SK-N-SH (cell line): ENCODE measurements at regions not wholly inside any gene's neighbourhood (a gene's known extent, or its start where the extent isn't known, plus 50 kb on each side); places are given as distances from the start of the nearest gene placed in this dataset.

ENCODE experiments used
- CHD2 ChIP-seq: fragments of 150-350 bp; IDR thresholded peaks from 2 replicates; pipeline ENCODE4 v1.6.1; 2018; ENCODE audit warnings: low read length; ENCODE audit not compliant: partially characterized antibody
- EP300 ChIP-seq, 2 experiments: IDR thresholded peaks; 2 replicates each; pipeline versions ENCODE4 v1.4.0 to v1.6.1; 2012; ENCODE audit warnings: borderline replicate concordance in 1 of 2, low read depth in 1 of 2, low read length in 1 of 2
- EZH2phosphoT487 ChIP-seq: fragments of 200-600 bp; sonication (generic); IDR thresholded peaks from 2 replicates; pipeline ENCODE4 v1.6.1; 2017; ENCODE audit warnings: low read depth, mixed run types, mild to moderate bottlenecking, antibody characterized with exemption, moderate library complexity, borderline replicate concordance
- FOXM1 ChIP-seq: IDR thresholded peaks from 2 replicates; pipeline ENCODE4 v1.4.0; 2012; ENCODE audit warnings: low read depth, mild to moderate bottlenecking
- MXI1 ChIP-seq: IDR thresholded peaks from 2 replicates; pipeline ENCODE4 v1.6.1; 2012; ENCODE audit warnings: mild to moderate bottlenecking, low read depth, low read length, improper control_type of control experiment
- NRF1 ChIP-seq: IDR thresholded peaks from 2 replicates; pipeline ENCODE4 v1.6.1; 2012; ENCODE audit warnings: low read depth, mild to moderate bottlenecking, low read length
- RAD21 ChIP-seq: IDR thresholded peaks from 2 replicates; pipeline ENCODE4 v1.6.1; 2012; ENCODE audit warnings: mild to moderate bottlenecking, low read length
- TAF1 ChIP-seq: IDR thresholded peaks from 2 replicates; pipeline ENCODE4 v1.6.1; 2012; ENCODE audit warnings: low read depth, mild to moderate bottlenecking, low read length, moderate library complexity, borderline replicate concordance
- TF ChIP-seq, protein P1 (sequence below): fragments of 200-600 bp; sonication (generic); IDR thresholded peaks from 2 replicates; pipeline ENCODE4 v1.6.1; 2017; ENCODE audit warnings: antibody characterized with exemption, mild to moderate bottlenecking, moderate library complexity
- TF ChIP-seq, protein P2 (sequence below): IDR thresholded peaks from 2 replicates; pipeline ENCODE4 v1.4.0; 2012; ENCODE audit warnings: low read depth

DNA sequence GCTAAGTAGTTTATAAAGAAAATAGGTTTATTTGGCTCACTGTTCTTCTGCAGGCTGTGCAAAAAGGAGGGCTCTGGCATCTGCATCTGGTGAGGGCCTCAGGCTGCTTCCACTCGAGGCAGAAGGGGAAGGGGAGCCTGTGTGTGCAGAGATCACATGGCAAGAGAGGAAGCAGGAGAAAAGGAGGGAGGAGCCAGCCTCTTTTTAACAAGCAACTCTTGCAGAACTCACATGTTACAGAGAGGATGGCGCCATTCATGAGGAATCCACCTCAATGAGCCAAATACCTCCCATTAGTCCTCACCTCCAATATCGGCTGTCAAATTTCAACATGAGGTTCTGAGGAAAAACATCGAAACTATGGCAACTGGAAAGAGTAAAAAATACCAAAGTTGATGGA lies 666.6 kb upstream of the SLC35B3 start:
- TF ChIP-seq, protein P1, sequence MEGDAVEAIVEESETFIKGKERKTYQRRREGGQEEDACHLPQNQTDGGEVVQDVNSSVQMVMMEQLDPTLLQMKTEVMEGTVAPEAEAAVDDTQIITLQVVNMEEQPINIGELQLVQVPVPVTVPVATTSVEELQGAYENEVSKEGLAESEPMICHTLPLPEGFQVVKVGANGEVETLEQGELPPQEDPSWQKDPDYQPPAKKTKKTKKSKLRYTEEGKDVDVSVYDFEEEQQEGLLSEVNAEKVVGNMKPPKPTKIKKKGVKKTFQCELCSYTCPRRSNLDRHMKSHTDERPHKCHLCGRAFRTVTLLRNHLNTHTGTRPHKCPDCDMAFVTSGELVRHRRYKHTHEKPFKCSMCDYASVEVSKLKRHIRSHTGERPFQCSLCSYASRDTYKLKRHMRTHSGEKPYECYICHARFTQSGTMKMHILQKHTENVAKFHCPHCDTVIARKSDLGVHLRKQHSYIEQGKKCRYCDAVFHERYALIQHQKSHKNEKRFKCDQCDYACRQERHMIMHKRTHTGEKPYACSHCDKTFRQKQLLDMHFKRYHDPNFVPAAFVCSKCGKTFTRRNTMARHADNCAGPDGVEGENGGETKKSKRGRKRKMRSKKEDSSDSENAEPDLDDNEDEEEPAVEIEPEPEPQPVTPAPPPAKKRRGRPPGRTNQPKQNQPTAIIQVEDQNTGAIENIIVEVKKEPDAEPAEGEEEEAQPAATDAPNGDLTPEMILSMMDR, result no peak
- TF ChIP-seq CHD2 (no peak), RAD21 (no peak), TAF1 (no peak), FOXM1 (no peak), MXI1 (no peak), NRF1 (no peak), EP300 (IDR thresholded peaks at IDR 0.05; ENCODE audit: borderline replicate concordance in 1 of 2, low read depth in 1 of 2, low read length in 1 of 2) (no peak), EZH2phosphoT487 (no peak)
- TF ChIP-seq, protein P2, sequence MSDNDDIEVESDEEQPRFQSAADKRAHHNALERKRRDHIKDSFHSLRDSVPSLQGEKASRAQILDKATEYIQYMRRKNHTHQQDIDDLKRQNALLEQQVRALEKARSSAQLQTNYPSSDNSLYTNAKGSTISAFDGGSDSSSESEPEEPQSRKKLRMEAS, result no peak
